Activated CD4-positive, alpha-beta memory T cell treated with anti-CD3 and anti-CD28 coated beads for 36 hours (primary cell): ENCODE measurements at regions not wholly inside any gene's neighbourhood (a gene's known extent, or its start where the extent isn't known, plus 50 kb on each side); places are given as distances from the start of the nearest gene placed in this dataset.

Source experiments
- CTCF ChIA-PET: fragments of 350-600 bp; sonication (Branson Sonifier 250); formaldehyde crosslinking; loops from one replicate; lab custom pipeline; 2021; ENCODE audit warnings: antibody characterized with exemption, inconsistent platforms; lab: Charles Lee
- POLR2A ChIA-PET: fragments of 350-600 bp; sonication (Branson Sonifier 250); formaldehyde crosslinking; loops from one replicate; lab custom pipeline; 2021; ENCODE audit warnings: antibody characterized with exemption; lab: Charles Lee
- DNase-seq: peaks from one replicate; pipeline ENCODE4 v3.0.0-alpha.2; 2020
- H3K27ac Mint-ChIP-seq: one replicate; pipeline ENCODE4 v1.8.0; 2021; ENCODE audit warnings: mixed read lengths
- H3K27me3 Mint-ChIP-seq: one replicate; pipeline ENCODE4 v1.8.0; 2021; ENCODE audit warnings: mixed read lengths
- H3K36me3 Mint-ChIP-seq: one replicate; pipeline ENCODE4 v1.8.0; 2021; ENCODE audit warnings: mixed read lengths
- H3K4me1 Mint-ChIP-seq: one replicate; pipeline ENCODE4 v1.8.0; 2021; ENCODE audit warnings: low read depth, mixed read lengths
- H3K4me3 Mint-ChIP-seq: one replicate; pipeline ENCODE4 v1.8.0; 2021; ENCODE audit warnings: mild to moderate bottlenecking, mixed read lengths
- H3K9me3 Mint-ChIP-seq: one replicate; pipeline ENCODE4 v1.8.0; 2021; ENCODE audit warnings: mixed read lengths
- intact Hi-C: fragments of 100-400 bp; cut with micrococcal nuclease; formaldehyde crosslinking; loops from one replicate; pipeline ENCODE4 v1.15.1; 2023

DNA sequence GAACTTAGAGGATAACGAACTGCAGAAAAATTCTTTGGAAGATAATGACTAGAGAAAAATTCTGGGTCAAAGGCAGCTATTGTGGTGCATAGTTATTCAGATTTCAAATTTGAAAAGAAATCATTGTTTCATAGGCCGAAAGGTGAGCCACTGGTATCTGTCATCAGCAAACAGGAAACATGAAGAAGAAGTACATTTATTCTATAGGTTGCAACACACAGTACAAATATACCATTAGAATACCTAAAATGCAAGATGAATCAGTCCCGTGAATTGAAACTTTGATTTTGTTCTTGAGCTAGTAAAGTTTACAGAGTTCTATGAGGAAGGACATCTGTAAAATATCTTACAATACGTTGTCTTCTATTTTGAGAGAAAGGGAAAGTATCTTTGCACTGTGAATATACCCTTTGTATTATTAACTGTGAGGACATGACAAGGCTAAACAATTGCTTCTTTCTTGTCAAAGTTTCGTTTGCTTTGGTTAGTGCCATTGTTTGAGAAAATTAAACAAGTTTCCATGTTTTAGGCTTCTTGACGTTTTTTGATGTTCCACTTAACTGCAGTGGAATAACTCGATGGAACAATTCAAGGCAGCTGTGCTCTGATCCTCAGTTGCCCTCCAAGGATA is 84.7 kb downstream of the HDGFL1 start:
- H3K4me1 Mint-ChIP-seq: no peaks in the 10 kb centered on the region
- ChIA-PET POLR2A (no interaction called here), CTCF (no interaction called here)
- H3K27me3 Mint-ChIP-seq: no peaks in the 10 kb centered on the region
- no peak for DNase-seq
- no peak overlapping the region for H3K27ac Mint-ChIP-seq
- H3K4me3 Mint-ChIP-seq: no peak overlapping the region
- intact Hi-C loops: no loop called here
- H3K36me3 Mint-ChIP-seq: no peaks in the 10 kb centered on the region
- no peaks in the 10 kb centered on the region for H3K9me3 Mint-ChIP-seq

DNA sequence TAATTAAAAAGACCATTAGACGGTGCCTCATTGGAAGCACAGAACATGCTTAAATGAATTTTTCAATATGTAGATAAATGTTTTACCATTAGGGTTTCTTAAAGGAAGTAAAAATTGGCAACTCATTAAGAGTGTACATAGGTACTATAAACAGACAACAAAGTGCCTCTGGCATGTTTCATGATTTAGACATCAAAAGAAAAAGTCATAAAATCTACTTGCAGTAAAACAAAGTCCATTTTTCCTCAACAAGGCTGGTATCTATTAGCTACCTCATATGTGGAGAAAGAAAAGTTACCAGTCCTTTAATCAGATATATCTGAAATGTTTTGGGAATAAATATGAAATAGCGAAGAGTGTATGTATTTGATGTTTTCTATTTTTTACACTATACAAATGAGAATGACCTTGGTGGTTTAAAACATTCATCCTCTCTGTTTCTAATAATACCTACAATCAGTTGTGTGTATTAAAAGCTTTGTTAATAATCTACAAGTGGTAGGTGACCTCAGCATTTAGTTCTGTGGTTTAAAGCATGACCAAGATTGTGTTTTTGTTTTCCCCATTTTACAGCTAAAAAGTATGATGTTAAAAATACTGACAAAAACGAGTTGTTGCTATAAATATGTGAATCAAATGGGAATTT is 87.5 kb downstream of the HDGFL1 start:
- intact Hi-C loops: no loop called here
- ChIA-PET POLR2A (no interaction called here), CTCF (no interaction called here)
- Mint-ChIP-seq H3K27me3 (no peaks in the 10 kb centered on the region), H3K27ac (no peak overlapping the region), H3K4me3 (no peak overlapping the region), H3K36me3 (no peaks in the 10 kb centered on the region), H3K9me3 (peaks cover 3% of the 10 kb centered on the region), H3K4me1 (no peaks in the 10 kb centered on the region)
- no peak for DNase-seq

DNA sequence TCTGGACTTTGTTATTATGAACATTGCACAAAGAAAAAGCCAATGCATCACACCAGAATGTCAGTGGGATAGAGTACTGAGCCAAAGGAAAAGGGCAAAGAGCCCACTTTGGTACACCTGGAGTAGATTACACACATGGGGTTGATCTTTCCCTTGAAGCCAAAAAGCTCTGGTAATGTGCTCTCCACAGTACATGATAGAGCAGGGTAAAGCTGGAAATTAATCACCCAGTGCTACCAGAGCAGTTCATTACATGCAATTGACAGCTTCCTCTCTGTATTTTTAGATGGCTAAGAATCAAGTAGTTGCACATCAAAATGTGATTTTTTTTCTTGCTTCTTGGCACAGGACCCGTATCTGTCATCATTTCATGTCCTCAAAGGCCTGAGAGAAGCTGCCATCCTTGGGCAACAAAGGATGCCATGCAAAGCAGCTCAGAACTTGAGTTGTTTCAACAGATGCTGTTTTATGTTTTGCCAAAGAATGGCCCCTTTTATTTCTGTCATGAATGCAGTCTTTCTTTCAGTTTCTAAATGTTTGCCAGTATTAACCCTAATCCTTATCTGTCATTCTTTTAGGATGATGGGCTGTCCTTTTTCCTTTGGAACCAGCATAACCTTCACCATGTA is 88.1 kb downstream of the HDGFL1 start:
- Mint-ChIP-seq H3K36me3 (no peaks in the 10 kb centered on the region), H3K4me1 (no peaks in the 10 kb centered on the region), H3K4me3 (no peak overlapping the region), H3K27ac (no peak overlapping the region), H3K27me3 (no peaks in the 10 kb centered on the region), H3K9me3 (peaks cover 3% of the 10 kb centered on the region)
- DNase-seq: no peak
- intact Hi-C loops: no loop called here
- ChIA-PET CTCF (no interaction called here), POLR2A (no interaction called here)

DNA sequence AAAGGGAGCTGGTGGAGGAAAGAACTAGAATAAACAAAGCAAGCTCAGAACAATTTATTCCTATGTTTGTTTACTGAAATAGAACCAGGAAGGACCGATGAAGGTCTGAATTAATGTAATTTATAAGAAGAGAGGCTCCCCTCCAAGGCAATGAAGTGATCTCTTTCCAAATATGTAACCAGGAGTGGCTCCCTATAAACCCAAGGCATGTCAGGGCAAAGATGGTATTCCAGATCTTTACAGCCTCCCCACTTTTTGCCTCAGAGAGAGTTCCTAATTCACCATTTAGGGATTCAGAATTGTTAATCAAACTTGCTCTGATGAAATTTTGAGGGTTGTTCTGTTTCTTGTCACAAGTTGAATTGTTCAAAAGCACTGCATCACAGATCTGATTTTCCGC is 88.8 kb downstream of the HDGFL1 start:
- ChIA-PET CTCF (no interaction called here), POLR2A (no interaction called here)
- Mint-ChIP-seq H3K27me3 (no peaks in the 10 kb centered on the region), H3K9me3 (peaks cover 3% of the 10 kb centered on the region), H3K4me3 (no peak overlapping the region), H3K4me1 (no peaks in the 10 kb centered on the region), H3K36me3 (no peaks in the 10 kb centered on the region), H3K27ac (no peak overlapping the region)
- intact Hi-C loops: no loop called here
- DNase-seq: no peak

DNA sequence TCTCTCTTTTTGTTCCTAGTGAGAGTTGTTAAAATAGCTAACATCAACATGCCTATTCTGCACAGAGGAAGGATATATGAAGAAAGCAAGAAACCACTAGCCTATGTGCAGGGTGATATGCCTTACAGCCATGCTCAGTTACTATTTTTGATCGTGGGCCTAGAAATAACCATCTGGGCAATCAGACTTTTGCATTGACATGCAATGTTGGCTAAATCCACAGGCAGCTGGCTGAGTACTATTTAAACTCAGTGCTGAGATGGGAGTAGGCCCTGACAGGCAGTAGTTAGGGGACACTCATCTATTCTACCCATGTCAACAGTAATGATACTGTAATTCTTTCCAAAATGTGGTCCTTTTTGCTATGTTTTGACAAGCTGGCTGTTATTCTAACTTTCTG is 89.6 kb downstream of the HDGFL1 start:
- H3K27ac Mint-ChIP-seq: no peak overlapping the region
- no peaks in the 10 kb centered on the region for H3K27me3 Mint-ChIP-seq
- H3K36me3 Mint-ChIP-seq: no peaks in the 10 kb centered on the region
- no peak overlapping the region for H3K4me3 Mint-ChIP-seq
- POLR2A ChIA-PET: no interaction called here
- H3K9me3 Mint-ChIP-seq: peaks cover 3% of the 10 kb centered on the region
- CTCF ChIA-PET: no interaction called here
- intact Hi-C loops: no loop called here
- DNase-seq: no peak
- H3K4me1 Mint-ChIP-seq: no peaks in the 10 kb centered on the region

DNA sequence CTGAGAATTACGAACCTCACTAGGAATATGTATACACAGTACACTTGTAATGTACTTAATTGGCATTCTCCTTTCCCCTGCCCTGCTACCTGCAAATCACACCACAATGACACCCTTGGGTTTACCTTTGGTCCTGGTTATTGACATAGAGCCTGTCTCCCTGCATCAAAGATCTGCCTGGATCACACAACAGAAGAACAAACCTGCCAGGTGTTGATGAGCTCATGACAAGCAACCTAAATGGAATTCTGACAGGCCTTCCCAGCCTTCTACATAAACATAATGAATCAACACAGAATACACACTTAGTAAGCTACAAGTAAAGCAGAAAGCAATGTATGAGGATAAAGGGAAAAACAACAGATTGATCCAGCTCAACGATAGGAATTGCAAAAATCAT is 95.6 kb downstream of the HDGFL1 start:
- ChIA-PET POLR2A (no interaction called here), CTCF (no interaction called here)
- Mint-ChIP-seq H3K36me3 (no peaks in the 10 kb centered on the region), H3K4me1 (no peaks in the 10 kb centered on the region), H3K9me3 (peaks cover 3% of the 10 kb centered on the region), H3K27ac (no peak overlapping the region), H3K27me3 (no peaks in the 10 kb centered on the region), H3K4me3 (no peak overlapping the region)
- DNase-seq: no peak
- intact Hi-C loops: no loop called here

DNA sequence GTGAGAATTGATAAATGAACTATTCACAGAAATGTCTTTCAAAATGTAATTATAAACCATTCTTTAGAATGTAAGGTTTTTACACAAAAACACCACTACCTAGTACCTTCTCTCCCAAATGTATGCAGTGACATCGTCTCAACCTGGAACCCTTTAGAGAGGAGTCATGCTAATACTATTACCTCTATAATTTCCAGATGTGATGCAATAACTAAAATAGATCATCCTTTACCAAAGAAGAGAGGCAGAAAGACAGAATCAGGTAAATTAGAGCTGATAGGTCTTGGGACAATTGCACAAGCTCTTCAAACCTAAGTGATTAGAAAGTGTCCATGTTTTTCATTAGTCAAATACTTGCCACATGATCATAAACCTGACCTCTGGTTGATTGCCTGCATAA is 96.7 kb downstream of the HDGFL1 start:
- no peak for DNase-seq
- no peak overlapping the region for H3K27ac Mint-ChIP-seq
- no peaks in the 10 kb centered on the region for H3K27me3 Mint-ChIP-seq
- ChIA-PET CTCF (no interaction called here), POLR2A (no interaction called here)
- H3K4me3 Mint-ChIP-seq: no peak overlapping the region
- intact Hi-C loops: no loop called here
- peaks cover 3% of the 10 kb centered on the region for H3K9me3 Mint-ChIP-seq
- H3K36me3 Mint-ChIP-seq: no peaks in the 10 kb centered on the region
- no peaks in the 10 kb centered on the region for H3K4me1 Mint-ChIP-seq

DNA sequence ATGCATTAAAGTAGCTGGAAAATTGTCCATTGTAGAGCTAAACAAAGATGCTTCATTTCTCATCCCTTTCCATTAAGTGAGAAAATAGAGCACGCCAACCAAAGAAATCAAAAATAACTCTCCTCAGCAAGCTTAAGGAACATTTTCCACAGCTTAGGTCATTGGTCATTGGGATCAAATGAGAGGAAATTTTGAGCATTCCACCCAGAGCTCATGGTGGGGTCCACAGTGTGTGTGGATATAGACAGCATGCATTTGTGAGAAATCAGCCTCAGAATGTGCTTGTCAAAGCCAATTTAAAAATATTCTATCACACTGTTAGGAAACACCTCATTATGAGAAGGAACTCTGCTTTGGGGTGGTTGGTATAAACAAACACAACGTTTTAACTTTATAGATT is 97.2 kb downstream of the HDGFL1 start:
- no peak for DNase-seq
- H3K27ac Mint-ChIP-seq: no peak overlapping the region
- no peaks in the 10 kb centered on the region for H3K4me1 Mint-ChIP-seq
- POLR2A ChIA-PET: no interaction called here
- no peak overlapping the region for H3K4me3 Mint-ChIP-seq
- H3K9me3 Mint-ChIP-seq: no peaks in the 10 kb centered on the region
- CTCF ChIA-PET: no interaction called here
- no peaks in the 10 kb centered on the region for H3K36me3 Mint-ChIP-seq
- intact Hi-C loops: no loop called here
- no peaks in the 10 kb centered on the region for H3K27me3 Mint-ChIP-seq

DNA sequence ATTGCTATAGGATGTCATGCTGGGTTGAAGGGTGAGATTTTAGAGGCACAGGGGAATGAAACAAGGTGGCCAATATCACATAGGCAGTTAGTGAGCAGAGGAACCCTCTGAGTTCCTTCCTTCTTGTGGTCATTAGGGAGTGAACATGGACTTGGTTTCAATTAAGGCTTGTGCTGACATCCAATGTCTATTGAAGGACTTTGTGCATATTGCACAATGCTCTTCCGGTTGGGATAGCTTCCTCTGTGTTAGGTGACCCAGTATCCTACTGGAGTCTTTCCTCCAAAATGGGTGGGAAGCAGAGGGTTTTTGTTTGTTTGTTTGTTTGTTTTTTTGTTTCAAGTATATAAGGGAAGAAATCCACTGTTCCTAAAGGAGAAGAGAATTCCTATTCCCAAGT is 98.5 kb downstream of the HDGFL1 start:
- Mint-ChIP-seq H3K27me3 (no peaks in the 10 kb centered on the region), H3K27ac (no peak overlapping the region), H3K4me1 (no peaks in the 10 kb centered on the region), H3K36me3 (no peaks in the 10 kb centered on the region), H3K4me3 (no peak overlapping the region), H3K9me3 (no peaks in the 10 kb centered on the region)
- intact Hi-C loops: no loop called here
- no peak for DNase-seq
- POLR2A ChIA-PET: no interaction called here
- CTCF ChIA-PET: no interaction called here

DNA sequence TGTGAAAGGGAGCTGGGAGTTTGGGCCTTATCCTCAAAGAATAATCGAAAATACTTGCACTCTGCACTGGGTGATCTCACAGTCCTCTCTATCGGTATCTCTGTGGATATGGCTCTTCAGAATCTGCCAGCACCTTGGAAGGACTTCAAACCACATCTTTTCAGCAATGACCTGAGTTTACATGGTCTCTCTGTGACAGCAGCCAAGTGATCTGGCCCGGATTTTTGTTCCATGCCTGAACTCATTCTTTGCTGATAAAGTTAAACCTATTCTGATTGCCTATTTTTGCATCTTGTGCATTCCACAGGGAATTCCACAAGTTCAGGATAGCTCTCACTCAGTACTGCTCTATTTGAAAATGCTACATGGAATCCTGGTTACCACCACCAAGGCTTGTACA is 98.9 kb downstream of the HDGFL1 start:
- Mint-ChIP-seq H3K4me1 (no peaks in the 10 kb centered on the region), H3K9me3 (no peaks in the 10 kb centered on the region), H3K4me3 (no peak overlapping the region), H3K27me3 (no peaks in the 10 kb centered on the region), H3K36me3 (no peaks in the 10 kb centered on the region), H3K27ac (no peak overlapping the region)
- ChIA-PET CTCF (no interaction called here), POLR2A (no interaction called here)
- no peak for DNase-seq
- intact Hi-C loops: no loop called here

DNA sequence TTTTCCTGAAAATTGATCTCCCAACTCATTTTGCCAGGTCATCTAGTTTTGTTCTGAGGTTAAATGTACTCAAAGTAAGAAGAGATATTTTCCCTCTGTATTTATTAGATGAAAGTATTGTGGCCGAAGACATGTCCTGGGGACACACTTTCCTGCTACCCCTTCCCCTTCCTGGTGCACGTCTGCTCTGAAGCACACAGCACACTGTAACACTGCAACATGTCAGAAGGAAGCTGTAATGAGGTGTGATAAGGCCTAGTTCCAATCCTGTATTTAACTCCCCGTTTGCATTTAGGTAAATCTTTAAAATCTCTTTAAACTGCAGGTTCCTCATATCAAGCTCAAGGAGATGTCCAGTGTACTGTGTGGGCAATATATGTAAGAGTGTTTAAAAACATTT is 99.4 kb downstream of the HDGFL1 start:
- ChIA-PET POLR2A (no interaction called here), CTCF (no interaction called here)
- Mint-ChIP-seq H3K36me3 (no peaks in the 10 kb centered on the region), H3K4me1 (no peaks in the 10 kb centered on the region), H3K9me3 (no peaks in the 10 kb centered on the region), H3K4me3 (no peak overlapping the region), H3K27me3 (no peaks in the 10 kb centered on the region), H3K27ac (no peak overlapping the region)
- intact Hi-C loops: no loop called here
- no peak for DNase-seq

DNA sequence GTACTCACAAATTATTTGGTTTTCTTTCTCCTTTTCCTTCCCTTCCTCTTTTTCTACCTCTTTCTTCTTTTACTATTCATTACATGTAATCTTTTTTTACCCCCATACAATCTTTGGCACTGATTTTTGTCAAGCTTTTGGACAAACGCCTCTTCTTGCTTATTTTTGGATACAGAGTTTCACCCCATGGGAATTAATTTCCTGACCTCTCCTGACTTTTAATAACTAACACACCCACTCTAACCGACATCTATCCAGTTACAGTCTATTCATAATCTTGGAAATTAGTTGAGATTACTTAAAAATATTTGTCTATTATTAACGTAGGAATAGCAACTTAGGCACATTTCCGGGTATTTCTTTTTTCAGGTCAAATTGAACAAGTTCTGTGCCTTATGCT is 101.2 kb downstream of the HDGFL1 start:
- Mint-ChIP-seq H3K27me3 (no peaks in the 10 kb centered on the region), H3K4me1 (no peaks in the 10 kb centered on the region), H3K36me3 (no peaks in the 10 kb centered on the region), H3K4me3 (no peak overlapping the region), H3K27ac (no peak overlapping the region), H3K9me3 (no peaks in the 10 kb centered on the region)
- POLR2A ChIA-PET: no interaction called here
- intact Hi-C loops: no loop called here
- no peak for DNase-seq
- CTCF ChIA-PET: no interaction called here

DNA sequence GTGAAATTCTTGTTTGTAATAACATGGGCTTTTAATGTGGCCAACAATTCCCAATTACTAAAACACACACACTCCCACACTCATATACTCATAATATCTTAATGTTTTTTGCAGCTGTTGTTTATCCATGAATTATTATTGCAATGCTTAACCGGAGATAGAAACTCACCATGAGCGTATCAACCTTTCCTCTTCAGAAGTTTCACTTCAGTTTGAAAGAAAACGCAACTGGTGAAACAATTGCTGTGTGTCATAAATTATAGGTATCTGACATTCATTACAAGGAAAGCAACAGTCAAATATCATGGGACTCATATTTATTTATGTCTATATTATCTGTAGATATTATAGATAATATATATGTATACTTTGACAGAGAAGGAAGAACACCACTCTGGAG is 104.1 kb downstream of the HDGFL1 start:
- H3K4me1 Mint-ChIP-seq: no peaks in the 10 kb centered on the region
- ChIA-PET CTCF (no interaction called here), POLR2A (no interaction called here)
- intact Hi-C loops: no loop called here
- H3K36me3 Mint-ChIP-seq: no peaks in the 10 kb centered on the region
- no peak overlapping the region for H3K4me3 Mint-ChIP-seq
- no peaks in the 10 kb centered on the region for H3K9me3 Mint-ChIP-seq
- no peak overlapping the region for H3K27ac Mint-ChIP-seq
- no peak for DNase-seq
- H3K27me3 Mint-ChIP-seq: no peaks in the 10 kb centered on the region
